Pancreas (tissue), 10 donors: ENCODE measurements at regions not wholly inside any gene's neighbourhood (a gene's known extent, or its start where the extent isn't known, plus 50 kb on each side); places are given as distances from the start of the nearest gene placed in this dataset.

ENCODE experiments used
- ATAC-seq, 4 donors: fragments of 200-7000 bp; cut with Tn5 transposase; one replicate each; pipeline versions ENCODE4 v1.8.0 to v1.9.1; 2020; ENCODE audit warnings: mild to moderate bottlenecking in 4 of 4, moderate library complexity in 4 of 4
- DNase-seq, 6 donors: peaks; one replicate each; pipeline ENCODE4 v3.0.0-alpha.2; 2020
- FAIRE-seq: peaks from 2 replicates; lab custom pipeline; 2012; peaks lifted over from hg19 to GRCh38; lab: Jason Lieb, UNC
- H3K27ac ChIP-seq, 4 donors: fragments of 200-600 bp; sonication (generic); 1 replicate in 3 of 4; 2 replicates in 1 of 4; pipeline versions ENCODE4 v1.5.0 to v1.8.0; 2020
- H3K27me3 ChIP-seq, 4 donors: fragments of 200-600 bp; one replicate each; pipeline ENCODE4 v1.8.0; 2021
- H3K36me3 ChIP-seq, 3 donors: fragments of 200-600 bp; sonication (generic) in 1 of 3; one replicate each; pipeline versions ENCODE4 v1.5.0 to v1.8.0; 2020 to 2021
- H3K4me1 ChIP-seq, 3 donors: fragments of 200-600 bp; one replicate each; pipeline ENCODE4 v1.8.0; 2021
- H3K4me3 ChIP-seq, 4 donors: fragments of 200-600 bp; sonication (generic) in 2 of 4; one replicate each; pipeline versions ENCODE4 v1.5.0 to v1.8.0; 2020 to 2021
- H3K9me3 ChIP-seq, 4 donors: fragments of 200-600 bp; one replicate each; pipeline ENCODE4 v1.8.0; 2021
- WGBS, 2 donors: extraction: QIAGEN DNeasy Blood & Tissue Kit; methylation state at CpG; one replicate each; pipeline ENCODE4 v1.1.7; 2013; 5-methylcytosine and 5-hydroxymethylcytosine counted together
- intact Hi-C, 3 donors: fragments of 100-400 bp; cut with DNase I; formaldehyde crosslinking; loops; one replicate each; pipeline versions ENCODE4 v1.11.1 to v1.14.2; 2022
- TF ChIP-seq, protein P1 (sequence below), 4 donors: fragments of 200-600 bp; sonication (generic) in 3 of 4; IDR thresholded peaks; one replicate each; pipeline versions ENCODE4 v1.5.0 to v1.8.0; 2021; ENCODE audit warnings: antibody characterized with exemption in 4 of 4
- donor health status: healthy with polysubstance abuse.
- donor health status: DM: no; HTN: no; CAD: no; lungs with moderate emphysema.
- donor health status: DM: no; HTN: no; CAD: no.
- donor health status: control.
- donor health status: control.
- donor health status: Bipolar disorder and iron deficiency.
- donor health status: DM: yes; HTN: yes; CAD: no.
- donor health status: DM: no; HTN: no; CAD: no.
- donor health status: DM: no; HTN: no; CAD: no.
- donor health status: DM: yes; HTN: yes; CAD: no.

DNA sequence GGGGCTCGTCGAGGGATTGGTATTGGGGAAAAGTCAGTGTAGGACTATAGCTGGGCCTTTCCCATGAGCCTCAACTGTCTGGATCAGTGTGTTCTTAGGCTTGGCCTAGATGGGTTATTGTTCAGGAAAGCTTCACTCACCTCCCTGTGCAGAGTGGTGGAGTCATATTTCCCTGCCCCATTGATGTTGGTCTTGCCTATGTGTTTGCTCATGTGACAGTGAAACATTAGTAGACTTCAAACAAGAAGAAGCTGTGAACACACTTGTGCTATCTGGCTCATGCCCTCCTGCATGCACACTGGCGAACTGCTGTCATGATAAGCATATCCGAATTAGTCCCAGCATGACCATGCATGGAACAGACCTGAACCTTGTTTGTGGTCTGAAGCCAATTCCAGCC, 171.1 kb downstream of the DHX35 start:
- WGBS, 2 donors: 81 to 82% methylated on average over 4 of the region's 4 CpGs
- DNase-seq (no peak), FAIRE-seq (no peak), ATAC-seq (no peak)
- Histone ChIP-seq H3K36me3 (no peaks in the 10 kb centered on the region), H3K27ac (no peak overlapping the region), H3K9me3 (no peaks in the 10 kb centered on the region), H3K4me3 (no peak overlapping the region), H3K27me3 (no peaks in the 10 kb centered on the region), H3K4me1 (no peaks in the 10 kb centered on the region)
- TF ChIP-seq, protein P1, sequence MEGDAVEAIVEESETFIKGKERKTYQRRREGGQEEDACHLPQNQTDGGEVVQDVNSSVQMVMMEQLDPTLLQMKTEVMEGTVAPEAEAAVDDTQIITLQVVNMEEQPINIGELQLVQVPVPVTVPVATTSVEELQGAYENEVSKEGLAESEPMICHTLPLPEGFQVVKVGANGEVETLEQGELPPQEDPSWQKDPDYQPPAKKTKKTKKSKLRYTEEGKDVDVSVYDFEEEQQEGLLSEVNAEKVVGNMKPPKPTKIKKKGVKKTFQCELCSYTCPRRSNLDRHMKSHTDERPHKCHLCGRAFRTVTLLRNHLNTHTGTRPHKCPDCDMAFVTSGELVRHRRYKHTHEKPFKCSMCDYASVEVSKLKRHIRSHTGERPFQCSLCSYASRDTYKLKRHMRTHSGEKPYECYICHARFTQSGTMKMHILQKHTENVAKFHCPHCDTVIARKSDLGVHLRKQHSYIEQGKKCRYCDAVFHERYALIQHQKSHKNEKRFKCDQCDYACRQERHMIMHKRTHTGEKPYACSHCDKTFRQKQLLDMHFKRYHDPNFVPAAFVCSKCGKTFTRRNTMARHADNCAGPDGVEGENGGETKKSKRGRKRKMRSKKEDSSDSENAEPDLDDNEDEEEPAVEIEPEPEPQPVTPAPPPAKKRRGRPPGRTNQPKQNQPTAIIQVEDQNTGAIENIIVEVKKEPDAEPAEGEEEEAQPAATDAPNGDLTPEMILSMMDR (IDR thresholded peaks at IDR 0.05): no peak
- intact Hi-C loops: no loop called here

DNA sequence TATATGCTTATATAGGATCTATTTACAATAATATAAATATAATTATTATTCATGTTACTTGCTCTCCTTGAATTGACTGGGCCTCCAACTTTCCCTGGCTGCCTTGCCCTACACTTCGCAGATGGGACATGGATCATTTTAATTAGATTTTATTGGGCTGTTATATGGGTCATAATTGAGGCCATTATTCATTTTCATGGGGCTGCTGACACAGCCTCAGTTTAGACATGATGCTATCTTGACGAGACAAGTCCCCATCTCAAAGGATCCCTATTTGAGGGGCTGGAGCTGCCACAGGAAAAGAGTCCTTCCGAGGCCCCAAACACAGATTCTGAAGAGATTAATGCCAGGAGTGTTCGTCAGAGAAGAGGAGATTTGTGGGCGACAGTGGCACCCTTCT, 170.4 kb downstream of the DHX35 start:
- WGBS, 2 donors: 79 to 80% methylated on average over 5 of the region's 5 CpGs
- no peak overlapping the region for H3K4me3 ChIP-seq
- intact Hi-C loops: no loop called here
- DNase-seq (no peak), ATAC-seq (no peak), FAIRE-seq (no peak)
- H3K27ac ChIP-seq: no peak overlapping the region
- no peaks in the 10 kb centered on the region for H3K4me1 ChIP-seq
- TF ChIP-seq, protein P1 (IDR thresholded peaks at IDR 0.05): no peak
- H3K9me3 ChIP-seq: no peaks in the 10 kb centered on the region
- no peaks in the 10 kb centered on the region for H3K27me3 ChIP-seq
- H3K36me3 ChIP-seq: no peaks in the 10 kb centered on the region

DNA sequence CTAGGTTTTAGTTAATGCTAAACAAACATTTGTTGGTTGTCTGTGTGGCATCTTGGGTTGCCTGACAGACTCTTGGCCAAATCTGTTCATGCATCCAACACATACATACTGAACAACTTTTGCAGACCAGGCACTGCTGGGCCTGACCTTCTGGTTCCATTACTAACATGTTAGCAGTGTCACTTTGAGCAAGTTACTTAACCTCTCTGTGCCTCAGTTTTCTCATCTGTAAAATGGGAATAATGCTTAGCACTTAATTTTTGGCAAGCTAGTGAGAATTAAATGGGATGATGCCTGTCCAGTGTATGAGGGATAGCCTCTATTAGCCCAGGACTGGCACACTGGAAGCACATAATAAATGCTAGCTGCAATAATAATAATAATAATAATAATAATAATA, 169.9 kb downstream of the DHX35 start:
- H3K4me1 ChIP-seq: no peaks in the 10 kb centered on the region
- H3K27me3 ChIP-seq: no peaks in the 10 kb centered on the region
- H3K36me3 ChIP-seq: no peaks in the 10 kb centered on the region
- FAIRE-seq (no peak), DNase-seq (no peak), ATAC-seq (no peak)
- TF ChIP-seq, protein P1 (IDR thresholded peaks at IDR 0.05): no peak
- intact Hi-C loops: no loop called here
- no peaks in the 10 kb centered on the region for H3K9me3 ChIP-seq
- no peak overlapping the region for H3K27ac ChIP-seq
- H3K4me3 ChIP-seq: no peak overlapping the region

DNA sequence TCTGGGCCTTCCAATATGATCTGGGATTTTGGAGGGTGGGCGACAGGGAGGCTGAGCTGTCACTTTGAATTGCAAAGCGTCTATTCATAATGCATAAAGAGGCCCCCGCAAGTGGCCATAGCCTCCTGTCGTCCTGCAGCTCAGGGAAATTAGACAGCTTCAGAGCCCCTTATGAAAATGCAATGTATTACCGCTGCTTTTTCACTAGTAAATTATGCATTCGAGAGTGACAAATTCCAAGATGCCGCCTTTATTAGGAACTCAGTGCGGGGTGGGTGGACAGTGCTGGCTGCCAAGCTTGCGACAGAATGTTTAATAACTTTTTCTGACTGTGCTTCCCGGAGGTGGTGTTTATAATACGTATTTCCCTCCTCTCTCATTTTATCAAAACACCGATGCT, 168.5 kb downstream of the DHX35 start:
- intact Hi-C loops: no loop called here
- DNase-seq: no peak
- 71 to 75% methylated on average over 12 of the region's 12 CpGs for WGBS, 2 donors
- no peak for ATAC-seq
- no peaks in the 10 kb centered on the region for H3K36me3 ChIP-seq
- no peaks in the 10 kb centered on the region for H3K27me3 ChIP-seq
- H3K4me1 ChIP-seq: no peaks in the 10 kb centered on the region
- no peak for FAIRE-seq
- H3K27ac ChIP-seq: no peak overlapping the region
- no peaks in the 10 kb centered on the region for H3K9me3 ChIP-seq
- TF ChIP-seq, protein P1 (IDR thresholded peaks at IDR 0.05): no peak
- no peak overlapping the region for H3K4me3 ChIP-seq

DNA sequence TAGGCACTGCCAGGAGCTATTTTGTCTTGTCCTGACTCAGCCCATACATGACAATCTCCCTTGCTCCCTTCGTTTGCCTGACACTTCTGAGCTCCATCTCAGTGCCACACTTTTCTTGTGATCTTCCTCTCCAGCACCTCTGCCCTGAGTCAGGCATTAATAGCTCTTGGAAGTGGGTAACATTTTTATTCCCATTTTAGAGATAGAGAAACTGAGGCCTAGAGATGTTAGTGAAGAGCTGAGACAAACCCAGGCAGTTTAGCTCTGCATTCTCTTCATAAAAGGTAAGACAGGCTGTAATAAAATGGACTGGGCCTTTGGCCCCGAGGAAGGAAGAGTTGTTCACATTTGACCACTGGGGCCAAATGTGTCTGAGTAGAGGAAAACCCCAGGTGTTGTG, 167.4 kb downstream of the DHX35 start:
- FAIRE-seq: no peak
- Histone ChIP-seq H3K4me1 (no peaks in the 10 kb centered on the region), H3K36me3 (no peaks in the 10 kb centered on the region), H3K4me3 (no peak overlapping the region), H3K9me3 (no peaks in the 10 kb centered on the region), H3K27me3 (no peaks in the 10 kb centered on the region), H3K27ac (no peak overlapping the region)
- WGBS, 2 donors: 53 to 77% methylated on average over 2 of the region's 2 CpGs
- no peak for DNase-seq
- no peak for ATAC-seq
- TF ChIP-seq, protein P1 (IDR thresholded peaks at IDR 0.05): no peak
- intact Hi-C loops: no loop called here
